Trophoblast cell (in vitro differentiated cells and primary cell): ENCODE measurements at regions not wholly inside any gene's neighbourhood (a gene's known extent, or its start where the extent isn't known, plus 50 kb on each side); places are given as distances from the start of the nearest gene placed in this dataset.

Source experiments
- DNase-seq, 2 donors: peaks; one replicate each; pipeline ENCODE4 v3.0.0-alpha.2; 2016
- H2AFZ ChIP-seq: 2 replicates; pipeline ENCODE4 v1.6.1; 2013; ENCODE audit warnings: low read length, moderate library complexity, mild to moderate bottlenecking; ENCODE audit not compliant: insufficient read depth, poor library complexity
- H2AK5ac ChIP-seq: 2 replicates; pipeline ENCODE4 v1.6.1; 2013; ENCODE audit warnings: mild to moderate bottlenecking, low read length
- H2BK120ac ChIP-seq: 2 replicates; pipeline ENCODE4 v1.6.1; 2013; ENCODE audit warnings: low read length, mild to moderate bottlenecking, moderate library complexity; ENCODE audit not compliant: insufficient read depth, poor library complexity
- H2BK12ac ChIP-seq: 2 replicates; pipeline ENCODE4 v1.6.1; 2013; ENCODE audit warnings: mild to moderate bottlenecking, low read length, moderate library complexity
- H2BK5ac ChIP-seq: 2 replicates; pipeline ENCODE4 v1.6.1; 2013; ENCODE audit warnings: low read length, low read depth, moderate library complexity, mild to moderate bottlenecking; ENCODE audit not compliant: poor library complexity
- H3K14ac ChIP-seq: 2 replicates; pipeline ENCODE4 v1.6.1; 2013; ENCODE audit warnings: mild to moderate bottlenecking, low read length
- H3K18ac ChIP-seq: 2 replicates; pipeline ENCODE4 v1.6.1; 2013; ENCODE audit warnings: mild to moderate bottlenecking, low read length
- H3K23ac ChIP-seq: 2 replicates; pipeline ENCODE4 v1.6.1; 2013; ENCODE audit warnings: low read length
- H3K27ac ChIP-seq: 2 replicates; pipeline ENCODE4 v1.5.1; 2013; ENCODE audit warnings: low read depth, mild to moderate bottlenecking, inconsistent platforms, low read length, moderate library complexity
- H3K27me3 ChIP-seq: 2 replicates; pipeline ENCODE4 v1.6.1; 2013; ENCODE audit warnings: inconsistent platforms, mild to moderate bottlenecking, low read length, moderate library complexity; ENCODE audit not compliant: insufficient read depth
- H3K36me3 ChIP-seq, 2 experiments: 1 replicate in 1 of 2; 2 replicates in 1 of 2; pipeline ENCODE4 v1.6.1; 2013; ENCODE audit warnings: low read length in 2 of 2, mild to moderate bottlenecking in 2 of 2, moderate library complexity in 1 of 2; ENCODE audit not compliant: insufficient read depth in 2 of 2, control insufficient read depth in 1 of 2
- H3K4ac ChIP-seq: 2 replicates; pipeline ENCODE4 v1.6.1; 2013; ENCODE audit warnings: low read depth, mild to moderate bottlenecking, low read length, moderate library complexity
- H3K4me1 ChIP-seq, 2 experiments: 1 replicate in 1 of 2; 2 replicates in 1 of 2; pipeline ENCODE4 v1.6.1; 2013; ENCODE audit warnings: low read length in 2 of 2, mild to moderate bottlenecking in 2 of 2, moderate library complexity in 1 of 2; ENCODE audit not compliant: insufficient read depth in 2 of 2, control insufficient read depth in 1 of 2
- H3K4me2 ChIP-seq: 2 replicates; pipeline ENCODE4 v1.6.1; 2013; ENCODE audit warnings: inconsistent platforms, mild to moderate bottlenecking, low read length, moderate library complexity
- H3K4me3 ChIP-seq: 2 replicates; pipeline ENCODE4 v1.5.1; 2013; ENCODE audit warnings: mild to moderate bottlenecking, low read depth, low read length, inconsistent platforms
- H3K79me1 ChIP-seq: one replicate; pipeline ENCODE4 v1.6.1; 2013; ENCODE audit warnings: low read length
- H3K79me2 ChIP-seq: 2 replicates; pipeline ENCODE4 v1.6.1; 2013; ENCODE audit warnings: low read length, mild to moderate bottlenecking; ENCODE audit not compliant: control insufficient read depth, insufficient read depth, poor library complexity
- H3K9ac ChIP-seq: 2 replicates; pipeline ENCODE4 v1.6.1; 2013; ENCODE audit warnings: mild to moderate bottlenecking, low read length
- H3K9me3 ChIP-seq: 2 replicates; pipeline ENCODE4 v1.6.1; 2013; ENCODE audit warnings: low read depth, mild to moderate bottlenecking, control low read depth, inconsistent platforms, low read length; ENCODE audit not compliant: insufficient read depth
- H4K12ac ChIP-seq: 2 replicates; pipeline ENCODE4 v1.6.1; 2013; ENCODE audit warnings: low read depth, mild to moderate bottlenecking, low read length, moderate library complexity
- H4K8ac ChIP-seq: 2 replicates; pipeline ENCODE4 v1.6.1; 2013; ENCODE audit warnings: low read depth, mild to moderate bottlenecking, low read length, moderate library complexity
- H4K91ac ChIP-seq: one replicate; pipeline ENCODE4 v1.6.1; 2013; ENCODE audit warnings: low read depth, mild to moderate bottlenecking, low read length, moderate library complexity
- WGBS: extraction: QIAGEN DNeasy Blood & Tissue Kit; methylation state at CpG from one replicate; pipeline ENCODE4 v1.1.7; 2013; ENCODE audit warnings: missing lambda C conversion rate; ENCODE audit not compliant: insufficient read length, insufficient coverage; ENCODE audit errors: extremely low coverage; 5-methylcytosine and 5-hydroxymethylcytosine counted together

DNA sequence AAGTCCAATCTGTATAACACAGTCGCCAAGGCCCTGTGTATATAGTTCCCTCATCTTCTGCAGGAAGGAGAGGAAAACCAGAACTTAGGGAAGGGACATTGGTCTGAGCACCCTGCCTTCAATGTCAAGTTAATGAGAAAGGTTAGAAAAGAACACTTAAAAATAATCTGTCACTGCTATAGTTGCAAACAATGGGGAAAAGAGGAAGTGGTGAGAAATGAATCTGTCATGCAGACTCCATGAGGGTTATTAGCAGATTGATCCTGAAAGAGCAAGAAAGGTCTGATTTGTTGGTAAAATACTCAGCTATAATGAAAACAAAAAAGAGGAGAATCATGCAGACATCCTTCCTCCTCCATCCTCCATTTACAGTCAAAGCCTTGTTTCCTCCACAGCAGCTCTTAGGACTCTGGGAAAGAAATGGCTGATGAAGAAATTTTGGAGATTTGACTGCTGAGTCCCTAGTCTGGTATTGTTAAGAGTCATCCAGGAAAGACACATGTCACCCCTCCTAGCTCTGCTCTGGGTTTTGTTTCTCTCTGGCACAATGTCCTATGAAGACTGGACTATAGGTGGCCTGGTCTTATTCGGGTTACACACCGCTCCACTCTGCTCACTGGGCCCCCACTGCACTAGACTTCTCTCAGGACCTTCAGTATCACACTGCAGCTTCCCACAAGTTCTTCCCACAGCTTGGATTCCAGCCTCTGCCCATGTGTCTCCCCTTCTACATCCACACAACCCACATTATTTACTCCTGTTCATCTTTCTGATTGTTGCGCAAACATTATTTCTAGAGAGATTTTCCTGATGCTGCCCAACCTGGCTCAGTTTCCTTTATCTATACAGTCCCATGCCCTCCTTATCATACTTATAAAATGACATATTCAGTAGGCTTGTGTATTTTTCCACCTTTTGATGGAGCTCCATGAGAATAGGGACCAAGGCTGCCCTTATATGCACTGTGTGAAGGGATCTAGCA, 56.5 kb upstream of the XYLT1 start:
- Histone ChIP-seq H3K27ac (no peak overlapping the region), H3K4ac (no peak overlapping the region), H2BK12ac (no peak overlapping the region), H3K27me3 (no peaks in the 10 kb centered on the region), H3K79me2 (no peaks in the 10 kb centered on the region), H3K36me3 (no peaks in the 10 kb centered on the region), H3K79me1 (no peaks in the 10 kb centered on the region), H3K9me3 (peaks cover 4% of the 10 kb centered on the region), H3K4me2 (no peak overlapping the region), H2AK5ac (no peak overlapping the region), H3K14ac (no peak overlapping the region), H3K18ac (no peak overlapping the region), H3K9ac (no peak overlapping the region), H2BK5ac (no peak overlapping the region), H3K23ac (no peak overlapping the region), H3K4me1 (peaks cover under 1 to 1% of the 10 kb centered on the region in 2 experiments), H4K12ac (no peak overlapping the region), H3K4me3 (no peak overlapping the region), H4K8ac (no peak overlapping the region), H2BK120ac (no peak overlapping the region), H4K91ac (no peak overlapping the region), H2AFZ (no peak overlapping the region)
- DNase-seq, result no peak
- WGBS, result no CpG with 5 or more reads among the region's 4 CpGs

DNA sequence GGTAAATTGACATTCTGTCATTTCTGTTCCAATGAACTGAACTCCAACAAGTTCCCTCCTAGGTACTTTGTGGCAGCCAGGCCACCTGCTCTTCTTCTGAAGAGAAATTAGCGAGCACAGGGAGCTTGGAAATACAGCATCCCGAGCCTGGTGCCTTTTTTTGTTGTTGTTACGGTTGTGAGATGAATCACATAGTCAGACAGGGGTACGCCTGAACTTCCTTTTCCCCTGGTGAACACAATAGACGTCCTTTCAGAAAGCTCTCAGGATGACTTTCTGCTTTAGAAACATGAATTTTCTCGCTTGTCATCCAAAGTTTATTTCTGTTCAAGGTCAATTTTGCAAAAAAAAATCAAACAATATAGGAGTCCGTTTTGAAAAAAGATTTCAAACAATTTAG, 53.9 kb upstream of the XYLT1 start:
- no peak overlapping the region for H3K18ac ChIP-seq
- no peaks in the 10 kb centered on the region for H3K4me1 ChIP-seq
- H3K27me3 ChIP-seq, result no peaks in the 10 kb centered on the region
- no peaks in the 10 kb centered on the region for H3K36me3 ChIP-seq
- H4K8ac ChIP-seq, result no peak overlapping the region
- H4K91ac ChIP-seq, result no peak overlapping the region
- no peak overlapping the region for H2AK5ac ChIP-seq
- H2BK5ac ChIP-seq, result no peak overlapping the region
- no CpG with 5 or more reads among the region's 7 CpGs for WGBS
- H2BK12ac ChIP-seq, result no peak overlapping the region
- no peak for DNase-seq
- H3K27ac ChIP-seq, result no peak overlapping the region
- H3K4me2 ChIP-seq, result no peak overlapping the region
- H3K4ac ChIP-seq, result no peak overlapping the region
- no peak overlapping the region for H3K14ac ChIP-seq
- no peak overlapping the region for H3K23ac ChIP-seq
- H2AFZ ChIP-seq, result no peak overlapping the region
- no peaks in the 10 kb centered on the region for H3K79me2 ChIP-seq
- no peaks in the 10 kb centered on the region for H3K79me1 ChIP-seq
- no peaks in the 10 kb centered on the region for H3K9me3 ChIP-seq
- H3K4me3 ChIP-seq, result no peak overlapping the region
- H3K9ac ChIP-seq, result no peak overlapping the region
- H2BK120ac ChIP-seq, result no peak overlapping the region
- H4K12ac ChIP-seq, result no peak overlapping the region

DNA sequence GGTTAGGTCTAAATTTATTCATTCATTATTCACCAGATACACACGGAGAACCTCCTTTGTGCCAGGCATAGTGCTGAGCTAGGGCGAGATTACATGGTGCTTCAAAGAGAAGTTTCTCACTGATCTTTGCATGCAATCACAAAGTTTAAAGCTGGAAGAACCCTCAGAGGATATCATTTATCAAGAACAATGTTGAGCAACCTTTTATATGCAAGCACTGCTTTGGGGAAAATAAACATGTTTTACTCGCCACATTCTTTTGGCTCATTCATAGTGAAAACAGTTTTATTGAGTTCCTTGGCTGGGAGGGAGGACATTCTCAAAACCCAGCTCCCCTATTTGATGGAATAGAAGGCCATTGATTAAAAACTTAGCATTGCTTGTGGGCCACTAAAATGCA, 49.8 kb upstream of the XYLT1 start:
- Histone ChIP-seq H3K9me3 (no peaks in the 10 kb centered on the region), H3K4ac (no peak overlapping the region), H3K79me1 (peaks cover 4% of the 10 kb centered on the region), H4K12ac (no peak overlapping the region), H3K9ac (no peak overlapping the region), H3K27ac (no peak overlapping the region), H4K8ac (no peak overlapping the region), H4K91ac (no peak overlapping the region), H2BK5ac (no peak overlapping the region), H3K36me3 (no peaks in the 10 kb centered on the region), H2BK120ac (no peak overlapping the region), H2BK12ac (no peak overlapping the region), H2AK5ac (no peak overlapping the region), H3K4me1 (peaks cover 0 to 3% of the 10 kb centered on the region in 2 experiments), H3K79me2 (no peaks in the 10 kb centered on the region), H3K27me3 (no peaks in the 10 kb centered on the region), H3K23ac (no peak overlapping the region), H3K4me3 (no peak overlapping the region), H3K4me2 (no peak overlapping the region), H2AFZ (no peak overlapping the region), H3K18ac (no peak overlapping the region), H3K14ac (no peak overlapping the region)
- no CpG with 5 or more reads among the region's 3 CpGs for WGBS
- no peak for DNase-seq
